Activated CD4-positive, alpha-beta memory T cell treated with anti-CD3 and anti-CD28 coated beads, Interleukin-2, amount 10 ng/mL, durations not matched to agents 7 days and 5 days (primary cell): ENCODE measurements at regions not wholly inside any gene's neighbourhood (a gene's known extent, or its start where the extent isn't known, plus 50 kb on each side); places are given as distances from the start of the nearest gene placed in this dataset.

Source experiments
- CTCF ChIA-PET: fragments of 350-600 bp; sonication (Branson Sonifier 250); formaldehyde crosslinking; loops from one replicate; lab custom pipeline; 2021; ENCODE audit warnings: antibody characterized with exemption, inconsistent platforms; lab: Charles Lee
- POLR2A ChIA-PET: fragments of 350-600 bp; sonication (Branson Sonifier 250); formaldehyde crosslinking; loops from one replicate; lab custom pipeline; 2021; ENCODE audit warnings: antibody characterized with exemption; lab: Charles Lee
- DNase-seq: peaks from one replicate; pipeline ENCODE4 v3.0.0-alpha.2; 2020
- H3K27ac Mint-ChIP-seq: one replicate; pipeline ENCODE4 v1.8.0; 2021; ENCODE audit warnings: mild to moderate bottlenecking, mixed read lengths
- H3K27me3 Mint-ChIP-seq: one replicate; pipeline ENCODE4 v1.8.0; 2021; ENCODE audit warnings: mixed read lengths
- H3K36me3 Mint-ChIP-seq: one replicate; pipeline ENCODE4 v1.8.0; 2021; ENCODE audit warnings: low read depth, mixed read lengths
- H3K4me1 Mint-ChIP-seq: one replicate; pipeline ENCODE4 v1.8.0; 2021; ENCODE audit warnings: mixed read lengths
- H3K4me3 Mint-ChIP-seq: one replicate; pipeline ENCODE4 v1.8.0; 2021; ENCODE audit warnings: mild to moderate bottlenecking, mixed read lengths
- H3K9me3 Mint-ChIP-seq: one replicate; pipeline ENCODE4 v1.8.0; 2021; ENCODE audit warnings: mixed read lengths

DNA sequence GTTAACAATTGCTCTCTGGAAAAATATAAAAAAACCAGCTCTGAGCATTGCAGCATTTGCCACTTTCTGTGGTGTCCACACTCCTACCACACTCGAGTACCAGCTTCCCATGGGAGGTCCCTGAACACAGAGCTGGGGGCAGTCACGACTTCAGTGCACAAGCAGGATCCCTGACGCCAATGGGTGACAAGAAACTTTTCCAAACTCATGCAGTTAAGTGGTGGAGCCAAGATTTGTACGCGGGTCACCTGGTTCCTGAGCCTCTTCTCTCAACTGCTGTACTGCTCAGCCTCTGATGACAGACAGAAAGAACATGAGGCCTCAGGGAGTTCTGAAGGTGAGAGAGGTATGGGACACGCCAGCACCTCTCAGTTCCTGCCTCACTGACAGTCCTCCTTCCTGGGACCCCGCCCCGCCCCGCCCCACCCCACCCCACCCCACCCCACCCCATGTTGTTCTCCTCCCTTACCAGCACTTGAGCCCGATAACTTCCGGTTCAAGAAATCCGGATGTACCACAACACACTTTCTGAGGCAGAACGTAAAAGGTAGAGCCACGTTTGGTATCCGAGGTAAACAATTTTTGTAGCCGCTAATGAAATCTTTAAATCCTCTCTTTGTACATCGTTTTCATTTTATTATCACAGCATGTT lies 287.6 kb downstream of the MYCN start:
- ChIA-PET POLR2A (no interaction called here), CTCF (no interaction called here)
- no peaks in the 10 kb centered on the region for H3K9me3 Mint-ChIP-seq
- H3K36me3 Mint-ChIP-seq, result no peaks in the 10 kb centered on the region
- H3K27me3 Mint-ChIP-seq, result no peaks in the 10 kb centered on the region
- H3K4me3 Mint-ChIP-seq, result no peak overlapping the region
- H3K27ac Mint-ChIP-seq, result no peak overlapping the region
- no peaks in the 10 kb centered on the region for H3K4me1 Mint-ChIP-seq
- no peak for DNase-seq

DNA sequence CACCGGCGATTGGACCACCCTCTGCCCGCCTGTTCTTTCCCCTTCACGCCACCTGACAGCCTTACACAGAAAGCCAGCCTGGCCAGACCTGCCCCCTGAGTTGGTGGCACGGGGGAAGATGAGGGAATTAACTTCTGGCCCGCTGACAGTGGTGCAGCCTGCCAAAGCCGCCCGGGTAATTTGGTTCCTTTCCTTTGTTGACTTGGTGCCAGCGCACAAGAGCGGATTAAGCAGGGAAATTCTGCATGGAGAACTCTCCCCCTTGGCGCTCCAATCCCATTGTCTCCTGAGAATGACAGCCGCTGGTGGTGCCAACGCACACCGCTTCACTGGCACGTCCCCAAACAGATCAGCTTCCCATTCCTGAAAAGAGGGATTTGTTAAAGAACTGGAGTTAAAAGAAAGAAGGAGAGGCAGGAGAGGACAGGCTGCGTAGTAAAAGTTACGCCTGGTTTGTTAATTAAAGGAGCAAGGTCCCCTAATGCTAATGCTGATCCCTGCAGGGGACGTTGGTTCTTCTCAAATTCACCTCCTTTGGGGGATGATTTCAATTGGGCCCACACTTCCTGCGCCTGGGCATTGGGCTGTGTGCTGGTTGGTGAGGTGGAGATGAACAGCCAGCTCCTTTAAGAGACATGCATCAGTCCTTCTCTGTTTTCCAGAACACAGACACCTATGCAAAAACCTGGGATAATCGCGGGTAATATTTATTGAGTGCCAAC lies 286.8 kb downstream of the MYCN start:
- CTCF ChIA-PET, result no interaction called here
- Mint-ChIP-seq H3K36me3 (no peaks in the 10 kb centered on the region), H3K9me3 (no peaks in the 10 kb centered on the region), H3K27ac (no peak overlapping the region), H3K4me1 (no peaks in the 10 kb centered on the region), H3K4me3 (no peak overlapping the region), H3K27me3 (no peaks in the 10 kb centered on the region)
- DNase-seq, result no peak
- POLR2A ChIA-PET, result no interaction called here

DNA sequence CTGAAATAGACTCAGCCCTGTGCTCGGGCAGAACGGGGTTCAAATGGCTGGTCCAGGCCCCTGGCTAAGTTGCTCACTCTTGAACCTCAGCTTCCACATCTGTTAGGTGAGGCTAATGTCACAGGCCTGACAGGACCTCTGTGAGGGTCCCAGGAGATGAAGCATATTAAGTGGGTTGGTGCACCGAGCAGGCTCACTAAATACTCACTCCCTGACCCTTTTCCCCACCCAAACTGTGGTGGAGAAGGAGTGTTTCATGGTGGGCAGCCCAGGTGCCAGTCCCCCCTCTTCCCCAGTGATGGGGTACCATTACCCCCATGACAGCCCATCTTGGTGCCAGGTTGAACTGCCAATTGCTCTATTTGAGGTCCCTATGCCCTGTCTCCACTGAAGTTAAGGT lies 286.0 kb downstream of the MYCN start:
- Mint-ChIP-seq H3K4me3 (no peak overlapping the region), H3K9me3 (peaks cover 5% of the 10 kb centered on the region), H3K4me1 (no peaks in the 10 kb centered on the region), H3K27ac (no peak overlapping the region), H3K36me3 (no peaks in the 10 kb centered on the region), H3K27me3 (no peaks in the 10 kb centered on the region)
- ChIA-PET CTCF (no interaction called here), POLR2A (no interaction called here)
- DNase-seq, result no peak

DNA sequence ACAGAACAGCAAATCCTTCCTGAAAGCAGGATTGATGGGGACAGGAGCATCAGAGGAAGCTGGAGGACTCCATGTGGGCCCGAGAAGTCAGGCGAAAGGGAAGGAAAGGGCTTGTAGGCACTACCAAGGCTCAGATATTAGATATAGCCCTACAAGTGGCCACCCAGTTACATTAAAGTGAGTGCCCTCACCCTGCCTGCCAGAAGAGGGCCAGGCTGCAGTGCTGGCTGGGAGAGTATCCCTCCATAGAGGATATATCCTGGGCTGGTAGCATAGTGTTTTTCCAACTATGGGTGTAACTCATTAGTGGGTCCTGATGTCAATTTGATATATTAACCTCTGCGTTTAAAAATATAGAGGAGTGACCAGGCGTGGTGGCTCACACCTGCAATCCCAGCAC lies 285.2 kb downstream of the MYCN start:
- Mint-ChIP-seq H3K36me3 (no peaks in the 10 kb centered on the region), H3K9me3 (peaks cover 6% of the 10 kb centered on the region), H3K27me3 (no peaks in the 10 kb centered on the region), H3K4me1 (no peaks in the 10 kb centered on the region), H3K27ac (no peak overlapping the region), H3K4me3 (no peak overlapping the region)
- ChIA-PET CTCF (no interaction called here), POLR2A (no interaction called here)
- no peak for DNase-seq

DNA sequence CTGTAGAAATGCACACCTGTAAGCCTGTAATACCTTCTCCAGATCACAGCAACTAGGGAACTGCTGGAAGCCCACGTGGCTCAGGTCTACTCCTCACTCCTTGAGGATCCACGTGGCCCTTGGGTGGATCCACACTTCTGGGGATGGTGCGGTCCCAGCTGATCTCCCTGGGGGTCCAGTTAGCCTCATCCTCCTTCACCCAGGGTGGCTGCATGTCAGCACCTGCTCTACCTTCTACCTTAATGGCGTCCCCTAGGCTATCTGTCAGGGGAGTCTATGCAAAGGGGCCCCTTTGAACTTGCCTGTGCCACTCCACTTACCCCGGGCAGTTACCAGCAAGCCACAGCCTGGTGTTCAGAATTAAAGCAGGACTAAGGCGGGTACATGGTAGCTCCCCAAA lies 284.7 kb downstream of the MYCN start:
- CTCF ChIA-PET, result no interaction called here
- Mint-ChIP-seq H3K4me3 (no peak overlapping the region), H3K9me3 (peaks cover 6% of the 10 kb centered on the region), H3K36me3 (no peaks in the 10 kb centered on the region), H3K27me3 (no peaks in the 10 kb centered on the region), H3K27ac (no peak overlapping the region), H3K4me1 (no peaks in the 10 kb centered on the region)
- POLR2A ChIA-PET, result no interaction called here
- DNase-seq, result no peak

DNA sequence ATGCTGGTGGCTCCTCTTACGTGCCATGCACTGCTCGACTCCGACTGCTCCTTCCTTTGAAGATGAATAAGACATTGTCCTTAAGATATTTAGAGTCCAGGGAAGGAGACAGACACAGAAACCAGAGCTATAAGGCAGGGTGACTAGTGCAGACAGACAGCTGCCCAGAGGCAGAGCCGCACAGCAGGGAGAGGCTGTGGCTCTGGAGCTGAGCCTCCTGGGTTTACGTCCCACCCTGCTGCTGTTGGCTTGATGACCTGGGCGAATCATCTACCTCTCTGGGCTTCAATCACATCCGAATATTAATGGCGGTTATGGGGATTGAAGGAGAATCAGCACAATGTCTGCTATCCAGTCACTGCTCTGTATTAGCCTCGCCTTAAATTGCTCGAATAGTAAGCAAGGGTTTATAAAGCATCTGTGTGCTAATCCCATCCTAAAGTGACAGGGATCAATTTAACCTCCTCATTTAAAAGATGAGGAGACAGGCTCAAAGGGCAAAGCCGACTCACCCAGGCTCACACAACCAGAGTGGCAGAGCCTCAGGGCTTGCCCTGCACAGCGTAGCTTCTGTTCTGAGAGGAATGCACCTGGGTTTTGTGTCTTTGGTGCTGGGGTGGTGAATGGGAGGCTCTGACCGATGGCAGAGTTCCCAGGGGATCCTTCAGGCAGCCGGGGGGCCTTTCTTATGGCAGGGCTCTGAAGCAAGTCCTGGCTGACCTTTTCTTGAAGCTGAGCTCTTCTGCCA lies 284.1 kb downstream of the MYCN start:
- CTCF ChIA-PET, result no interaction called here

DNA sequence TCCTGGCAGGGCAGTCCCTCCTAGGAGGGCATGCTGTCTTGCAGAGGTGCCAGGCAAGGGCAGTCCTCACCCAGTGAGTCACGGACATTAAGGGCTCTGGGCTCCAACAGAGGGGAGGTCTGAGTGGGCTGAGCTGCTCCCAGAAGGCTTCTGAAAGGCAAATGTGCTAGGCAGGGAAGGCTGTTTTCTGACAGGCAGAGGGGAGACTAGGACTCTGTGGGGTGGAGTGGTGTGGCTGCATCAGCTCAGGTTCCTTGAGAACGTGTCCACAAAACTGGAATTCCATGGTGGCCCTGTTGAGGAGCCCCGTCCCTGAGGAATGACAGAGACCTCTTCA lies 283.5 kb downstream of the MYCN start:
- Mint-ChIP-seq H3K27me3 (no peaks in the 10 kb centered on the region), H3K27ac (no peak overlapping the region), H3K9me3 (peaks cover 6% of the 10 kb centered on the region), H3K36me3 (no peaks in the 10 kb centered on the region), H3K4me3 (no peak overlapping the region), H3K4me1 (no peaks in the 10 kb centered on the region)
- POLR2A ChIA-PET, result no interaction called here
- no peak for DNase-seq
- CTCF ChIA-PET, result no interaction called here

More for the DNA sequence above, 284.1 kb downstream of the MYCN start:
- Mint-ChIP-seq H3K27me3 (no peaks in the 10 kb centered on the region), H3K36me3 (no peaks in the 10 kb centered on the region), H3K9me3 (peaks cover 6% of the 10 kb centered on the region), H3K4me1 (no peaks in the 10 kb centered on the region), H3K27ac (no peak overlapping the region), H3K4me3 (no peak overlapping the region)
- POLR2A ChIA-PET, result no interaction called here
- DNase-seq, result no peak

DNA sequence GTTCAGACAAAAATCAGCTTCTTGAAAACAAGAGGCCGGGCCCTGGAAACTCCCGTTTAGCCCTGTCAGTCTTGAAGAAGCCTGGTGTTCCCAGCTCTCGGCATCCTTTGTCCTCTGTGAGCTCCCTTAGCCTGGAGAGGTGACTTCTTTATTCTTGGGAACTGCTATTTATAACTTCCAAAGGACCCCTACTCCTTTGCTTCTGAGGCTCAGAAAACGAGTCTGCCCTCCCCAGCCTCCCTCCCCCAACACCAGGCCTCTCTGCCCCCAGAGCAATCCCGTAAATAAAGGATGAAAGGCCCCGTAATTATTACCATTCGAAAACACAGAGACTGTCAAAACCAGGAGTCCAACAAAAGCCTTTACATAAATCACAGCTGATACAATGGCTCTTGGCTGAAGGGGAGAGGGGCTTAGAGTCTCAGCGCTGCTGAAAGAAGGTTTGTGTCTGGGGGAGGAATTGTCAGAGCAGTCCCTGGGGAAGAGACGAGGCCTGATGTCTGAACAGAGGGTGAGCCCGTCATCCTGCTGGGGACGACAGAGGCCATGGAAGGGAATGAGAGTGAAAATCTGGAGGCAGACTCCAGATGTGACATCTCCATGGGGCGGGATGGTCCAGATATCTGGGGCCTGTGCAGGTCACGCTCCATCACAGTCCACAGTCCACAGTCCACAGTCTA lies 283.0 kb downstream of the MYCN start:
- Mint-ChIP-seq H3K4me3 (no peak overlapping the region), H3K9me3 (peaks cover 6% of the 10 kb centered on the region), H3K36me3 (no peaks in the 10 kb centered on the region), H3K4me1 (no peaks in the 10 kb centered on the region), H3K27me3 (no peaks in the 10 kb centered on the region), H3K27ac (no peak overlapping the region)
- POLR2A ChIA-PET, result no interaction called here
- CTCF ChIA-PET, result no interaction called here
- DNase-seq, result no peak

DNA sequence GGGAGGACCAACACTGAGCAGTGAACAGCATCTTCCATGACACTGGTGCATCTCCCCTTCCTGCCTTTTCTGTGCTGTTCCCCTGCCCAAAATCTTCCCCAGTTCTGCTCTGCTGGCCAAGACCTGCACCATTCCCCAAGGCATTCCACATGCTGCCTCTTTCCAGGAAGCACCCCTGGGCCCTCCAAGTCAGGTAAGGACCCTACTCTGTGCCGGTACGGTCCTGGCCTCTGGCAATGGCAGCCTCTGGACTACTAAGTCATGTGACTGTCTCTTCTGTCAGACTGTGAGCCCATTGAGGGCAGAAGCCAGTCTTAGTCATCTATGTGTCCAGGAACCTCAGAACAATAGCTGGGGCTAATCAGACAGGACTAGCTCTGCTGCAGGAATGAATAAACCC lies 282.0 kb downstream of the MYCN start:
- POLR2A ChIA-PET, result no interaction called here
- CTCF ChIA-PET, result no interaction called here
- Mint-ChIP-seq H3K9me3 (peaks cover 6% of the 10 kb centered on the region), H3K36me3 (no peaks in the 10 kb centered on the region), H3K4me1 (no peaks in the 10 kb centered on the region), H3K27me3 (no peaks in the 10 kb centered on the region), H3K27ac (no peak overlapping the region), H3K4me3 (no peak overlapping the region)
- no peak for DNase-seq

DNA sequence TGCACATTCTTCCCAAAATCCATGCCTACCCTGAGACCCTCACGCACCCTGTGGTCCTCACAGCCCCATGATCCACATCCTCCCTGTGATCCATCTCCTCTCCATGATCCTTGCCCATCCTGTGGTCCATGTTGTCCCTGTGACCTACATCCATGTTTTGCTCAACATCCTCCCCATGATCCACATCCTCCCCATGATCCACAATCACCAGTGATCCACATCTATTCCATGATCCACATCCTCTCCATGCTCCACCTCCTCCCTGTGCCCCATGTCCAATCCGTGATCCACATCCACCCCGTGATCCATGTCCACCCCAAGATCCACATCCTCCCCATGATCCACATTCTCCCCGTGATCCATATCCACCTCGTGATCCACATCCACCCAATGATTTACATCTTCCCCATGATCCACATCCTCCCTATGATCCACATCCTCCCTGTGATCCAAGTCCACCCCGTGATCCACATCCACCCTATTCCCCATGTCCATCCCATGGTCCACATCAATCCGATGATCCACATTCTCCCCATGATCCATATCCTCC lies 281.2 kb downstream of the MYCN start:
- no peak overlapping the region for H3K27ac Mint-ChIP-seq
- H3K36me3 Mint-ChIP-seq, result no peaks in the 10 kb centered on the region
- ChIA-PET CTCF (no interaction called here), POLR2A (no interaction called here)
- no peaks in the 10 kb centered on the region for H3K4me1 Mint-ChIP-seq
- no peaks in the 10 kb centered on the region for H3K27me3 Mint-ChIP-seq
- no peak for DNase-seq
- peaks cover 6% of the 10 kb centered on the region for H3K9me3 Mint-ChIP-seq
- H3K4me3 Mint-ChIP-seq, result no peak overlapping the region

DNA sequence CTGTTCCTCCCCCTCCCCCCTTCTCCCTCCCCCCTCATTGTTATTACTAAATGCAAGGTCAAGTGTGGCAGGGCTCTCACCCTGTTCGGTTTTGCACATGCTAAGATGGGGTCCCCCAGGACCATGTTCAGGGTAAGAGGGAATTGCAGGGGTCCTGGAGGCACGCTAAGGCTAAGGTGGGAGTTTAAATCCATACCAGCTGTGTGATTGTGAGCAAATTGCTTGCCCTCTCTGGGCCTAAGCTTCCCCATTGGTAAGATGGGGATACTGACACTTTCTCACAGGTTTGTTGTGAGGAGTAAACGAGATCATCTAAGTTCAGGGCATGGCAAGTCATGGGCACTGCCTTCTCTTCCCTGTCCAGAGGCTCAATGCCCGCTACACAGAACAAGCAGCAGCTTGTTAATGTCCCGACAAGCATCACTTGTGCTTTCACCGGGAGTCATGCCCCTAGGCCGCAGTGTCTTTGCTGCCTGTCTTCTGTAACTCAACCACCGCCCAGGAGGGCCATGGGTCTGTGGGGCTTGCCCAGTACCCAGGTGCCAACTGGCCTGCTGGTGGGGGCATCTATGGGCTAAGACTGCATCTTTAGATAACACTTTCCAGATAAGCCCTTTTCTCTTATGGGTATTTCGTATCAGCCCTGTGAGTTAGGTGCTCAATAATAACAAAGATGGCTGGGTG lies 279.1 kb downstream of the MYCN start:
- H3K27ac Mint-ChIP-seq, result no peak overlapping the region
- no peaks in the 10 kb centered on the region for H3K27me3 Mint-ChIP-seq
- peaks cover 6% of the 10 kb centered on the region for H3K9me3 Mint-ChIP-seq
- ChIA-PET CTCF (interaction anchor here (2.7 kb wide), 1 partner anchor 280 kb away, joined by 11 read pairs; the partner anchor contains the start of gene MYCN), POLR2A (no interaction called here)
- H3K4me3 Mint-ChIP-seq, result no peak overlapping the region
- DNase-seq, result no peak
- H3K4me1 Mint-ChIP-seq, result no peaks in the 10 kb centered on the region
- H3K36me3 Mint-ChIP-seq, result no peaks in the 10 kb centered on the region

DNA sequence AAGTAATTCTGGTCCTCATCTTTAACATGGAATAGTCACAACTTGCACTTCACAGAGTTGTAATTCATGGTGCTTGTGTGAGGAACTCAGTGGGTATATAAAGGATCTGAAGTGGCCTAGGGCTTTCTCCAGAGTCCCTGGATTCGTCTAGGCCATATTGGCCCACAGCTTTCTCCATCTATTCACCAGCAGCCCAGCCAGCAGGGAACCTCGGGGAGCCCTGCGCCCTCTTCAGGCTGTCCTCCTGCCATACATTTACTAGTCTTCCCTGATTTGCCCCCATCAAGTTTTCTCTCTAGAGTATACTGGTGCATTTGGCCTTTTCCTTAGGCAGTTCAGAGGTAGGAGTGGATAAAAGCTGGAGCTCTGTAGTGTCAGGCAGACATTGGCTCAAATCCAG lies 278.3 kb downstream of the MYCN start:
- no peaks in the 10 kb centered on the region for H3K27me3 Mint-ChIP-seq
- H3K27ac Mint-ChIP-seq, result no peak overlapping the region
- no peaks in the 10 kb centered on the region for H3K36me3 Mint-ChIP-seq
- H3K4me1 Mint-ChIP-seq, result no peaks in the 10 kb centered on the region
- H3K9me3 Mint-ChIP-seq, result peaks cover 6% of the 10 kb centered on the region
- H3K4me3 Mint-ChIP-seq, result no peak overlapping the region
- ChIA-PET POLR2A (no interaction called here), CTCF (interaction anchor here (2.7 kb wide), 1 partner anchor 279 kb away, joined by 11 read pairs; the partner anchor contains the start of gene MYCN)
- DNase-seq, result no peak
